Ovary (tissue), 7 donors: ENCODE measurements at regions not wholly inside any gene's neighbourhood (a gene's known extent, or its start where the extent isn't known, plus 50 kb on each side); places are given as distances from the start of the nearest gene placed in this dataset.

ENCODE experiments used
- DNase-seq, 5 donors: peaks; one replicate each; pipeline ENCODE4 v3.0.0-alpha.2; 2019 to 2020
- H3K27ac ChIP-seq, 2 donors: fragments of 200-600 bp; one replicate each; pipeline versions ENCODE4 v1.5.1 to v1.8.0; 2019 to 2022
- H3K27me3 ChIP-seq: fragments of 200-600 bp; one replicate; pipeline ENCODE4 v1.8.0; 2022
- H3K36me3 ChIP-seq: fragments of 200-600 bp; sonication (generic); one replicate; pipeline ENCODE4 v1.5.1; 2019
- H3K4me1 ChIP-seq: one replicate; pipeline ENCODE4 v1.8.1; 2013; ENCODE audit warnings: mild to moderate bottlenecking, moderate library complexity; ENCODE audit not compliant: insufficient read depth
- H3K4me3 ChIP-seq: fragments of 200-600 bp; sonication (generic); one replicate; pipeline ENCODE4 v1.5.1; 2017
- H3K9me3 ChIP-seq, 2 donors: fragments of 200-600 bp in 1 of 2; sonication (generic) in 1 of 2; one replicate each; pipeline versions ENCODE4 v1.5.1 to v1.8.1; 2013 to 2019; ENCODE audit warnings: mild to moderate bottlenecking in 1 of 2, moderate library complexity in 1 of 2
- CTCF ChIP-seq, 3 donors: fragments of 450-650 bp in 2 of 3; fragments of 200-600 bp in 1 of 3; IDR thresholded peaks; one replicate each; pipeline versions ENCODE4 v1.5.1 to v1.8.0; 2016 to 2022; ENCODE audit warnings: antibody characterized with exemption in 3 of 3, mild to moderate bottlenecking in 1 of 3
- EP300 ChIP-seq: sonication (generic); formaldehyde crosslinking; IDR thresholded peaks from one replicate; pipeline ENCODE4 v1.6.1; 2017; ENCODE audit warnings: antibody characterized with exemption
- POLR2A ChIP-seq: fragments of 450-650 bp; IDR thresholded peaks from one replicate; pipeline ENCODE4 v1.6.1; 2017; ENCODE audit warnings: antibody characterized with exemption, mild to moderate bottlenecking, moderate library complexity
- WGBS, 3 donors: extraction: QIAGEN DNeasy Blood & Tissue Kit in 1 of 3; methylation state at CpG; one replicate each; pipeline versions ENCODE4 v1.1.5 to v1.1.7; 2013 to 2017; 5-methylcytosine and 5-hydroxymethylcytosine counted together
- intact Hi-C, 4 donors: fragments of 100-400 bp; cut with DNase I; formaldehyde crosslinking; loops; one replicate each; pipeline versions ENCODE4 v1.11.0 to v1.15.1; 2022 to 2023
- donor health status: DM: no; HTN: no; CAD: no; lungs with moderate emphysema.
- donor health status: DM: no; HTN: no; CAD: no.
- donor health status: Bipolar disorder and iron deficiency.
- donor health status: DM: no; HTN: no; CAD: no.
- donor health status: DM: yes; HTN: yes; CAD: no.

DNA sequence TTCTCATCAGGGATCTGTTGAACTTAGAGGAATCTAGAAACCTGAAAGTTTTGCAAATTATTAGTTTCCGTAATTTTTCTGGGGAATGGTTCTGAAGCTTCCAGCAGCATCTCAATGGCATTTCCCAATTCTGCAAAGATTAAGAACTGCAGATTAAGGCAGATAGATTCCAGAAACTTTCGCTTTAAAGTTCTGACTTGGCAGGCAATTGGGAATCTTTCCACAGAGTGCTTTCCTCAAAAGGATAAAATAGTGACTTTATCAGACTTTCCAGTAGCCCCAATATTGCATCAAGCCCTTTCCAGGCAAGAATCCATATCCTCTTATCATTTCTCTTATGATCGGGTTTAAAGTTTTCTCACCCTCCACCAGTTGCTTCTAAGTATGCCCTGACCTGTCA, 261.1 kb downstream of the FNDC1 start:
- Histone ChIP-seq H3K4me1 (no peaks in the 10 kb centered on the region), H3K27me3 (no peaks in the 10 kb centered on the region), H3K4me3 (no peak overlapping the region), H3K27ac (no peak overlapping the region), H3K9me3 (no peaks in the 10 kb centered on the region), H3K36me3 (no peaks in the 10 kb centered on the region)
- TF ChIP-seq POLR2A: no peak
- no peak for TF ChIP-seq EP300
- no peak for TF ChIP-seq CTCF (IDR thresholded peaks at IDR 0.05)
- no peak for DNase-seq
- 46 to 59% (median 54%) methylated on average over 3 of the region's 3 CpGs for WGBS, 3 donors
- intact Hi-C loops: no loop called here

GRCh38 chr6:159429433-159429832, 260.2 kb downstream of the FNDC1 start:
- Histone ChIP-seq H3K27me3 (no peaks in the 10 kb centered on the region), H3K27ac (no peak overlapping the region), H3K9me3 (no peaks in the 10 kb centered on the region), H3K4me1 (no peaks in the 10 kb centered on the region), H3K36me3 (no peaks in the 10 kb centered on the region), H3K4me3 (no peak overlapping the region)
- 76 to 88% (median 83%) methylated on average over 2 of the region's 2 CpGs for WGBS, 3 donors
- no peak for DNase-seq
- intact Hi-C loops: no loop called here
- no peak for TF ChIP-seq CTCF (IDR thresholded peaks at IDR 0.05)
- no peak for TF ChIP-seq POLR2A
- TF ChIP-seq EP300: no peak

- no peak for DNase-seq
- Histone ChIP-seq H3K4me3 (no peak overlapping the region), H3K27me3 (no peaks in the 10 kb centered on the region), H3K9me3 (no peaks in the 10 kb centered on the region), H3K4me1 (no peaks in the 10 kb centered on the region), H3K27ac (no peak overlapping the region), H3K36me3 (no peaks in the 10 kb centered on the region)
- 15 to 24% (median 18%) methylated on average over 3 of the region's 3 CpGs for WGBS, 3 donors
- intact Hi-C loops: no loop called here
- no peak for TF ChIP-seq EP300
- no peak for TF ChIP-seq CTCF (IDR thresholded peaks at IDR 0.05)
- TF ChIP-seq POLR2A: no peak
These were observed 258.6 kb downstream of the FNDC1 start for GRCh38 chr6:159427771-159428170.

GRCh38 chr6:159427335-159427734, 258.1 kb downstream of the FNDC1 start:
- Histone ChIP-seq H3K4me1 (no peaks in the 10 kb centered on the region), H3K9me3 (no peaks in the 10 kb centered on the region), H3K27me3 (no peaks in the 10 kb centered on the region), H3K36me3 (no peaks in the 10 kb centered on the region), H3K27ac (no peak overlapping the region), H3K4me3 (no peak overlapping the region)
- intact Hi-C loops: no loop called here
- no peak for DNase-seq
- TF ChIP-seq EP300 (no peak), POLR2A (no peak), CTCF (IDR thresholded peaks at IDR 0.05) (no peak)
- WGBS, 3 donors: 78 to 85% (median 83%) methylated on average over 5 of the region's 5 CpGs

GRCh38 chr6:159425421-159425820, 256.2 kb downstream of the FNDC1 start:
- intact Hi-C loops: no loop called here
- no peaks in the 10 kb centered on the region for H3K9me3 ChIP-seq
- H3K4me3 ChIP-seq: no peak overlapping the region
- H3K36me3 ChIP-seq: no peaks in the 10 kb centered on the region
- no peak for DNase-seq
- no peaks in the 10 kb centered on the region for H3K4me1 ChIP-seq
- WGBS, 3 donors: 91 to 98% (median 97%) methylated on average over 6 of the region's 6 CpGs
- no peaks in the 10 kb centered on the region for H3K27me3 ChIP-seq
- H3K27ac ChIP-seq: no peak overlapping the region
- no peak for TF ChIP-seq CTCF (IDR thresholded peaks at IDR 0.05)
- TF ChIP-seq POLR2A: no peak
- TF ChIP-seq EP300: no peak
